Activated naive CD4-positive, alpha-beta T cell treated with anti-CD3 and anti-CD28 coated beads for 36 hours (primary cell): ENCODE measurements at regions not wholly inside any gene's neighbourhood (a gene's known extent, or its start where the extent isn't known, plus 50 kb on each side); places are given as distances from the start of the nearest gene placed in this dataset.

Experiments used
- CTCF ChIA-PET: fragments of 350-600 bp; sonication (Branson Sonifier 250); formaldehyde crosslinking; loops from one replicate; lab custom pipeline; 2021; ENCODE audit warnings: antibody characterized with exemption; lab: Charles Lee
- DNase-seq: peaks from one replicate; pipeline ENCODE4 v3.0.0-alpha.2; 2020
- H3K27ac Mint-ChIP-seq: one replicate; pipeline ENCODE4 v1.8.0; 2021; ENCODE audit warnings: mild to moderate bottlenecking, mixed read lengths
- H3K27me3 Mint-ChIP-seq: one replicate; pipeline ENCODE4 v1.8.0; 2021; ENCODE audit warnings: low read depth, mixed read lengths
- H3K36me3 Mint-ChIP-seq: one replicate; pipeline ENCODE4 v1.8.0; 2021; ENCODE audit warnings: low read depth, mixed read lengths
- H3K4me1 Mint-ChIP-seq: one replicate; pipeline ENCODE4 v1.8.0; 2021; ENCODE audit warnings: low read depth, mixed read lengths
- H3K4me3 Mint-ChIP-seq: one replicate; pipeline ENCODE4 v1.8.0; 2021; ENCODE audit warnings: mild to moderate bottlenecking, moderate library complexity, mixed read lengths
- H3K9me3 Mint-ChIP-seq: one replicate; pipeline ENCODE4 v1.8.0; 2021; ENCODE audit warnings: mixed read lengths
- intact Hi-C: fragments of 100-400 bp; cut with micrococcal nuclease; formaldehyde crosslinking; loops from one replicate; pipeline ENCODE4 v1.15.1; 2023

GRCh38 chr2:59746291-59746690 is 807.2 kb downstream of the BCL11A start:
- H3K27ac Mint-ChIP-seq, result no peak overlapping the region
- intact Hi-C loops, result no loop called here
- H3K27me3 Mint-ChIP-seq, result no peaks in the 10 kb centered on the region
- CTCF ChIA-PET, result interaction anchor here (0.7 kb wide), 1 partner anchor 760 kb away, joined by 5 read pairs; no protein-coding TSS in a partner anchor
- H3K4me1 Mint-ChIP-seq, result no peaks in the 10 kb centered on the region
- H3K9me3 Mint-ChIP-seq, result no peaks in the 10 kb centered on the region
- DNase-seq, result no peak
- H3K36me3 Mint-ChIP-seq, result no peaks in the 10 kb centered on the region
- no peak overlapping the region for H3K4me3 Mint-ChIP-seq

- intact Hi-C loops, result no loop called here
- H3K36me3 Mint-ChIP-seq, result no peaks in the 10 kb centered on the region
- H3K27me3 Mint-ChIP-seq, result no peaks in the 10 kb centered on the region
- CTCF ChIA-PET, result interaction anchor here (0.6 to 0.7 kb wide), 2 partner anchors 23 to 406 kb away, joined by 3 read pairs; no protein-coding TSS in a partner anchor
- no peak overlapping the region for H3K27ac Mint-ChIP-seq
- H3K9me3 Mint-ChIP-seq, result no peaks in the 10 kb centered on the region
- H3K4me1 Mint-ChIP-seq, result no peaks in the 10 kb centered on the region
- no peak for DNase-seq
- no peak overlapping the region for H3K4me3 Mint-ChIP-seq
These were observed 808.4 kb downstream of the BCL11A start for GRCh38 chr2:59745085-59745484.

DNA sequence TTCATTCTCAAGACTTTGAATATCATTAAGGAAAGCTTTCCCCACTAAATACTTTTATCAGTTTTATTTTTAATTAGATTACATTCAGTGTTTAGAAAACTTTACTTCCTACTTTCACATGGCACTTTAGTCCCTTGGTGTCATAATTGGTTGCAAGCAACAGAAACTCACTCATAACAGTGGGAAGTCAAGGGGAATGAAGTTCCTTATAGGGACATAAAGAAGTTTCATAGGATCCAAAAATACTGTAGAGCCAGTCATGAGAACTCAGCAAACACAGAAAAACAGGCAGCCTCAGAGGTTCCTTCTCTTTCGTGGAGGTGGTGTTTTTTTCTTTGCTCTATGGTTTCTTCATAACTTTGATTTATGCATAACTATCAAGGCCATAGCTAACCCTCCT is 809.0 kb downstream of the BCL11A start:
- no peaks in the 10 kb centered on the region for H3K27me3 Mint-ChIP-seq
- intact Hi-C loops, result no loop called here
- no peak for DNase-seq
- H3K4me1 Mint-ChIP-seq, result no peaks in the 10 kb centered on the region
- H3K9me3 Mint-ChIP-seq, result no peaks in the 10 kb centered on the region
- no peak overlapping the region for H3K4me3 Mint-ChIP-seq
- CTCF ChIA-PET, result no interaction called here
- no peaks in the 10 kb centered on the region for H3K36me3 Mint-ChIP-seq
- no peak overlapping the region for H3K27ac Mint-ChIP-seq

GRCh38 chr2:59741840-59742239 is 811.6 kb downstream of the BCL11A start:
- intact Hi-C loops, result no loop called here
- no peak overlapping the region for H3K27ac Mint-ChIP-seq

GRCh38 chr2:59739166-59739565 is 814.3 kb downstream of the BCL11A start:
- Mint-ChIP-seq H3K27me3 (no peaks in the 10 kb centered on the region), H3K27ac (no peak overlapping the region), H3K4me1 (no peaks in the 10 kb centered on the region), H3K9me3 (no peaks in the 10 kb centered on the region), H3K4me3 (no peak overlapping the region), H3K36me3 (no peaks in the 10 kb centered on the region)
- no peak for DNase-seq
- intact Hi-C loops, result no loop called here
- CTCF ChIA-PET, result interaction anchor here (1.0 kb wide), 1 partner anchor 22 kb away, joined by 3 read pairs; no protein-coding TSS in a partner anchor

More at GRCh38 chr2:59741840-59742239, 811.6 kb downstream of the BCL11A start:
- CTCF ChIA-PET, result no interaction called here
- Mint-ChIP-seq H3K4me1 (no peaks in the 10 kb centered on the region), H3K27me3 (no peaks in the 10 kb centered on the region), H3K9me3 (no peaks in the 10 kb centered on the region), H3K4me3 (no peak overlapping the region), H3K36me3 (no peaks in the 10 kb centered on the region)
- no peak for DNase-seq

- intact Hi-C loops, result no loop called here
These were observed 816.2 kb downstream of the BCL11A start for GRCh38 chr2:59737299-59737698.

GRCh38 chr2:59734743-59735142 is 818.7 kb downstream of the BCL11A start:
- no peaks in the 10 kb centered on the region for H3K4me1 Mint-ChIP-seq
- intact Hi-C loops, result no loop called here
- H3K36me3 Mint-ChIP-seq, result no peaks in the 10 kb centered on the region
- CTCF ChIA-PET, result interaction anchor here (0.7 kb wide), 1 partner anchor 365 kb away, joined by 4 read pairs; no protein-coding TSS in a partner anchor
- no peaks in the 10 kb centered on the region for H3K9me3 Mint-ChIP-seq
- no peaks in the 10 kb centered on the region for H3K27me3 Mint-ChIP-seq
- DNase-seq, result no peak
- H3K27ac Mint-ChIP-seq, result no peak overlapping the region
- no peak overlapping the region for H3K4me3 Mint-ChIP-seq

More at GRCh38 chr2:59737299-59737698, 816.2 kb downstream of the BCL11A start:
- H3K27ac Mint-ChIP-seq, result no peak overlapping the region
- no peaks in the 10 kb centered on the region for H3K27me3 Mint-ChIP-seq
- no peaks in the 10 kb centered on the region for H3K4me1 Mint-ChIP-seq
- CTCF ChIA-PET, result no interaction called here
- no peak overlapping the region for H3K4me3 Mint-ChIP-seq
- DNase-seq, result no peak
- H3K9me3 Mint-ChIP-seq, result no peaks in the 10 kb centered on the region
- H3K36me3 Mint-ChIP-seq, result no peaks in the 10 kb centered on the region

GRCh38 chr2:59733970-59734369 is 819.5 kb downstream of the BCL11A start:
- Mint-ChIP-seq H3K4me1 (no peaks in the 10 kb centered on the region), H3K4me3 (no peak overlapping the region), H3K27me3 (no peaks in the 10 kb centered on the region), H3K9me3 (no peaks in the 10 kb centered on the region), H3K27ac (no peak overlapping the region), H3K36me3 (no peaks in the 10 kb centered on the region)
- DNase-seq, result no peak
- CTCF ChIA-PET, result interaction anchor here (0.5 kb wide), 1 partner anchor 205 kb away, joined by 5 read pairs; no protein-coding TSS in a partner anchor
- intact Hi-C loops, result no loop called here

DNA sequence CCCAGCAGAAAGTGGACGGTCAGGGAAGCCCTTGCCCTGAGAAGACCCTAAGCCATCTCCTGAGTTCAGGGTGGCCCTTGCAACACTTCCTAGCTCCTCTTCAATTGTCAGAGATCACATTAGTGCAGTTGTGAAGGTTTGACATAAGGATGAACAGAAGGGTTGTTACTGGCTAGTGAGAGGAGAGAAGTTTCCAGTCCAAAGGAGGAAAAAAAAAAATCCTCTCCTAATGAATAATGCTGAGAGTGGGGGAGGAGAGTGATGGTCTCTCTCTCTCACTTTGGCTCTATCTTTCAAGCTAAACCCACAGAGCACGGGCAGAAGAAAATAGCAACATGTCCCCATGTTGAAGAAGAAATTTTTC is 819.9 kb downstream of the BCL11A start:
- intact Hi-C loops, result no loop called here
- H3K9me3 Mint-ChIP-seq, result no peaks in the 10 kb centered on the region
- CTCF ChIA-PET, result interaction anchor here (0.5 kb wide), 1 partner anchor 205 kb away, joined by 5 read pairs; no protein-coding TSS in a partner anchor
- H3K36me3 Mint-ChIP-seq, result no peaks in the 10 kb centered on the region
- H3K4me3 Mint-ChIP-seq, result no peak overlapping the region
- no peak overlapping the region for H3K27ac Mint-ChIP-seq
- H3K27me3 Mint-ChIP-seq, result no peaks in the 10 kb centered on the region
- no peaks in the 10 kb centered on the region for H3K4me1 Mint-ChIP-seq
- no peak for DNase-seq

- Mint-ChIP-seq H3K27ac (no peak overlapping the region), H3K9me3 (no peaks in the 10 kb centered on the region), H3K4me3 (no peak overlapping the region), H3K4me1 (no peaks in the 10 kb centered on the region), H3K36me3 (no peaks in the 10 kb centered on the region), H3K27me3 (no peaks in the 10 kb centered on the region)
- no peak for DNase-seq
- intact Hi-C loops, result no loop called here
- CTCF ChIA-PET, result no interaction called here
These were observed 820.4 kb downstream of the BCL11A start for GRCh38 chr2:59732871-59733566.

- Mint-ChIP-seq H3K4me1 (no peaks in the 10 kb centered on the region), H3K27ac (no peak overlapping the region), H3K36me3 (no peaks in the 10 kb centered on the region), H3K27me3 (no peaks in the 10 kb centered on the region), H3K9me3 (no peaks in the 10 kb centered on the region), H3K4me3 (no peak overlapping the region)
- intact Hi-C loops, result no loop called here
- DNase-seq, result no peak
- CTCF ChIA-PET, result no interaction called here
These were observed 826.3 kb downstream of the BCL11A start for GRCh38 chr2:59727121-59727590.

DNA sequence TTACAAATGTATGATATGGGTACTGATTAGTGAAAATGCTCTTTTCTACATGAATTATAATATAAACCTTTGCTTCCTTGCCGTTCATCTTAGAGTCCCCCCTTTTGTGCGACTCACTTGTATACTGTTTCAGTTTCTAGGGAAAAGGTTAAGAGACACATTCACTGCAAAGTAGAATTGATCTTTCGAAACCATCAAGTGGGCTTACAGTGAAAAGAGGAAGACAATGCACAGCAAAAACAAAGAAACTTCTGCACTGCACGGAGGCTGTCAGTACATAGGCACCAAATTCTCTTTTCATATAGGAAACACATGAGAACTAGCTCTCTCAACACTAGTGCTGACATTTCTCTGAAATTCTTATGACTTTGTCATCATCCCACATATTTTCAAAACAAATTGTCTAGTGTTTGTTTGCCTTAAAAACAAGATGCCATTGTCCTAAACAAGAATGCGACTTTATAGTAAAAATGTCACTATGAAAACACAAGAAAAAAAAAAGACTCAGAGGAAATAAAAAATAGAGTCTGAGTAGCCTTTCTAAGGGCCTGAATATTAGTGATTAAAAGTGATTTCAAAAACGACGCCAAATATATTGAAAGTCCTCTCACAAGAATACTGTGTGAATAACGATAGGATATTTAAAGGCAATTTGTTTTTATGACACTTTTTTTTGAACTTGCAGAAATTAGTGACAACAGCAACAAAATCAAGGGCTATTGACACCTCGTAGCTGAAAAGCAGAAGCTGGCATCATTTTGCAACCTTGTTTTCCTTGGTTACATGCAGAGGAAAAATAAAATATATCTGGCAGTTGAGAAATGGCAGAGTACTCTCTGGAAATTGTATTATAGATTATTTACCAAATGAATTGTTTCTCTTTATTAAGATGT is 827.0 kb downstream of the BCL11A start:
- H3K9me3 Mint-ChIP-seq, result no peaks in the 10 kb centered on the region
- H3K4me1 Mint-ChIP-seq, result no peaks in the 10 kb centered on the region
- CTCF ChIA-PET, result no interaction called here
- intact Hi-C loops, result no loop called here
- no peak overlapping the region for H3K27ac Mint-ChIP-seq
- DNase-seq, result no peak
- H3K27me3 Mint-ChIP-seq, result no peaks in the 10 kb centered on the region
- H3K36me3 Mint-ChIP-seq, result no peaks in the 10 kb centered on the region
- H3K4me3 Mint-ChIP-seq, result no peak overlapping the region
